H1 (cell line): ENCODE measurements at regions not wholly inside any gene's neighbourhood (a gene's known extent, or its start where the extent isn't known, plus 50 kb on each side); places are given as distances from the start of the nearest gene placed in this dataset.

Experiments used
- CTCF ChIA-PET: fragments of 300-600 bp; sonication (Branson Sonifier 250); formaldehyde crosslinking; loops from one replicate; lab custom pipeline; 2021; ENCODE audit not compliant: partially characterized antibody; lab: Charles Lee
- POLR2A ChIA-PET: fragments of 300-600 bp; sonication (Branson Sonifier 250); formaldehyde crosslinking; loops from one replicate; lab custom pipeline; 2021; ENCODE audit warnings: inconsistent platforms; ENCODE audit not compliant: partially characterized antibody; lab: Charles Lee
- DNase-seq, 2 experiments: peaks; one replicate each; pipeline versions ENCODE4 v3.0.0 to v3.0.0-alpha.2; 2010 to 2022; ENCODE audit warnings: low spot score in 2 of 2, low read depth in 1 of 2, mixed read lengths in 1 of 2
- FAIRE-seq: peaks from 2 replicates; lab custom pipeline; 2011; peaks lifted over from hg19 to GRCh38; lab: Jason Lieb, UNC
- H2AFZ ChIP-seq: 2 replicates; pipeline ENCODE4 v1.8.1; 2012; ENCODE audit warnings: low read length, inconsistent platforms
- H2AK5ac ChIP-seq: 2 replicates; pipeline ENCODE4 v1.6.1; 2013; ENCODE audit warnings: low read depth, low read length
- H2BK120ac ChIP-seq: replicated peaks from 2 replicates; pipeline ENCODE3; 2013; ENCODE audit warnings: low read depth, low read length, inconsistent platforms
- H2BK12ac ChIP-seq: 2 replicates; pipeline ENCODE4 v1.6.1; 2013; ENCODE audit warnings: low read depth, low read length
- H2BK15ac ChIP-seq: 2 replicates; pipeline ENCODE4 v1.6.1; 2013; ENCODE audit warnings: low read length
- H2BK20ac ChIP-seq: 2 replicates; pipeline ENCODE4 v1.6.1; 2013; ENCODE audit warnings: low read length
- H2BK5ac ChIP-seq: 2 replicates; pipeline ENCODE4 v1.6.1; 2013; ENCODE audit warnings: low read depth, low read length
- H3K14ac ChIP-seq: 2 replicates; pipeline ENCODE4 v1.6.1; 2013; ENCODE audit warnings: inconsistent platforms; ENCODE audit not compliant: insufficient read length
- H3K18ac ChIP-seq: 2 replicates; pipeline ENCODE4 v1.6.1; 2013; ENCODE audit warnings: low read length; ENCODE audit errors: extremely low read depth
- H3K23ac ChIP-seq: 2 replicates; pipeline ENCODE4 v1.6.1; 2013; ENCODE audit warnings: inconsistent platforms; ENCODE audit not compliant: insufficient read length
- H3K23me2 ChIP-seq: 2 replicates; pipeline ENCODE4 v1.6.1; 2013; ENCODE audit warnings: low read depth, low read length
- H3K27ac ChIP-seq: 2 replicates; pipeline ENCODE4 v1.6.1; 2011; ENCODE audit warnings: low read depth, low read length, inconsistent platforms
- H3K27me3 ChIP-seq, 4 experiments: replicated peaks in 1 of 4; 1 replicate in 1 of 4; 2 replicates in 3 of 4; pipeline versions ENCODE4 v1.6.1 to v1.8.1; 2011 to 2013; ENCODE audit warnings: low read length in 3 of 4, mild to moderate bottlenecking in 3 of 4, inconsistent platforms in 2 of 4, mixed read lengths in 2 of 4, moderate library complexity in 1 of 4; ENCODE audit not compliant: control insufficient read depth in 3 of 4, insufficient read depth in 3 of 4; ENCODE audit errors: extremely low read depth in 1 of 4
- H3K36me3 ChIP-seq, 4 experiments: 2 replicates each; pipeline versions ENCODE4 v1.6.1 to v1.8.1; 2011 to 2013; ENCODE audit warnings: mild to moderate bottlenecking in 4 of 4, low read length in 3 of 4, moderate library complexity in 2 of 4, control low read depth in 1 of 4, inconsistent platforms in 1 of 4; ENCODE audit not compliant: insufficient read depth in 4 of 4, control insufficient read depth in 2 of 4
- H3K4ac ChIP-seq: replicated peaks from 2 replicates; pipeline ENCODE3; 2013; ENCODE audit warnings: low read length, low read depth, mixed read lengths, inconsistent platforms; ENCODE audit not compliant: insufficient read length
- H3K4me1 ChIP-seq, 4 experiments: replicated peaks in 1 of 4; 1 replicate in 1 of 4; 2 replicates in 3 of 4; pipeline versions ENCODE4 v1.6.1 to v1.8.1; 2011 to 2013; ENCODE audit warnings: low read length in 3 of 4, inconsistent platforms in 2 of 4, mixed read lengths in 1 of 4; ENCODE audit not compliant: insufficient read depth in 4 of 4, control insufficient read depth in 3 of 4
- H3K4me2 ChIP-seq, 2 experiments: 2 replicates each; pipeline versions ENCODE4 v1.6.1 to v1.8.1; 2011 to 2013; ENCODE audit warnings: low read depth in 2 of 2, low read length in 2 of 2, control low read depth in 1 of 2, inconsistent platforms in 1 of 2, mild to moderate bottlenecking in 1 of 2; ENCODE audit not compliant: insufficient read depth in 1 of 2
- H3K4me3 ChIP-seq, 4 experiments: fragments of 200-600, 300-600 bp in 1 of 4; sonication (generic), shearing (Covaris generic), sonication (Bioruptor Twin) in 1 of 4; 2 replicates each; pipeline versions ENCODE4 v1.5.1 to v1.8.1; 2011 to 2016; ENCODE audit warnings: low read length in 4 of 4, low read depth in 3 of 4, control low read depth in 2 of 4, inconsistent platforms in 2 of 4, mild to moderate bottlenecking in 2 of 4, mixed read lengths in 1 of 4, moderate library complexity in 1 of 4; ENCODE audit not compliant: insufficient read depth in 2 of 4; ENCODE audit errors: extremely low read depth in 1 of 4
- H3K56ac ChIP-seq: replicated peaks from 2 replicates; pipeline ENCODE3; 2013; ENCODE audit warnings: low read depth, mild to moderate bottlenecking, mixed read lengths, low read length, inconsistent platforms; ENCODE audit not compliant: insufficient read length
- H3K79me1 ChIP-seq: 2 replicates; pipeline ENCODE4 v1.6.1; 2013; ENCODE audit warnings: low read depth, low read length, control low read depth
- H3K79me2 ChIP-seq, 2 experiments: 2 replicates each; pipeline versions ENCODE4 v1.6.1 to v1.8.1; 2012 to 2013; ENCODE audit warnings: low read length in 2 of 2, mild to moderate bottlenecking in 2 of 2, inconsistent platforms in 1 of 2; ENCODE audit not compliant: insufficient read depth in 2 of 2, control insufficient read depth in 1 of 2
- H3K9ac ChIP-seq, 4 experiments: replicated peaks in 1 of 4; 1 replicate in 1 of 4; 2 replicates in 3 of 4; pipeline versions ENCODE4 v1.6.1 to v1.8.1; 2011 to 2013; ENCODE audit warnings: low read depth in 3 of 4, low read length in 3 of 4, control low read depth in 2 of 4, mild to moderate bottlenecking in 2 of 4, moderate library complexity in 2 of 4, inconsistent platforms in 1 of 4; ENCODE audit errors: extremely low read depth in 1 of 4
- H3K9me3 ChIP-seq, 2 experiments: 2 replicates each; pipeline versions ENCODE4 v1.6.1 to v1.8.1; 2012 to 2013; ENCODE audit warnings: mild to moderate bottlenecking in 2 of 2, moderate library complexity in 2 of 2, control low read depth in 1 of 2, inconsistent platforms in 1 of 2, low read depth in 1 of 2, low read length in 1 of 2, mixed read lengths in 1 of 2; ENCODE audit not compliant: insufficient read depth in 2 of 2
- H4K20me1 ChIP-seq, 2 experiments: replicated peaks in 1 of 2; 2 replicates each; pipeline versions ENCODE3 to v1.8.1; 2011 to 2013; ENCODE audit warnings: inconsistent platforms in 2 of 2, low read length in 2 of 2, mild to moderate bottlenecking in 1 of 2; ENCODE audit not compliant: insufficient read depth in 2 of 2, control insufficient read depth in 1 of 2
- H4K5ac ChIP-seq: 2 replicates; pipeline ENCODE4 v1.6.1; 2013; ENCODE audit warnings: low read length, low read depth, mixed read lengths, inconsistent platforms; ENCODE audit not compliant: insufficient read length
- H4K8ac ChIP-seq: 2 replicates; pipeline ENCODE4 v1.8.0; 2013; ENCODE audit warnings: mild to moderate bottlenecking, moderate library complexity, low read length, inconsistent platforms; ENCODE audit not compliant: insufficient read depth; ENCODE audit errors: extremely low read depth
- H4K91ac ChIP-seq: replicated peaks from 2 replicates; pipeline ENCODE3; 2013; ENCODE audit warnings: low read length, mixed read lengths, inconsistent platforms; ENCODE audit not compliant: insufficient read length
- BACH1 ChIP-seq: IDR thresholded peaks from 2 replicates; pipeline ENCODE4 v1.6.1; 2012; ENCODE audit warnings: low read length, improper control_type of control experiment
- CHD1 ChIP-seq: IDR thresholded peaks from 2 replicates; pipeline ENCODE4 v1.6.1; 2012; ENCODE audit warnings: low read depth, low read length, improper control_type of control experiment
- EP300 ChIP-seq, 2 experiments: IDR thresholded peaks; 1 replicate in 1 of 2; 2 replicates in 1 of 2; pipeline ENCODE4 v1.6.1; 2011 to 2012; ENCODE audit warnings: low read depth in 2 of 2, low read length in 2 of 2, mild to moderate bottlenecking in 2 of 2, borderline replicate concordance in 1 of 2, inconsistent platforms in 1 of 2, moderate library complexity in 1 of 2
- GABPA ChIP-seq: IDR thresholded peaks from 2 replicates; pipeline ENCODE4 v1.6.1; 2011; ENCODE audit warnings: mild to moderate bottlenecking, low read length, moderate library complexity, borderline replicate concordance; ENCODE audit not compliant: insufficient read depth
- HDAC2 ChIP-seq, 2 experiments: fragments of 300-600 bp in 1 of 2; sonication (generic) in 1 of 2; IDR thresholded peaks; 2 replicates each; pipeline ENCODE4 v1.6.1; 2011 to 2012; ENCODE audit warnings: low read depth in 2 of 2, low read length in 2 of 2, mild to moderate bottlenecking in 2 of 2, moderate library complexity in 2 of 2, borderline replicate concordance in 1 of 2, inconsistent platforms in 1 of 2
- JUND ChIP-seq: IDR thresholded peaks from 2 replicates; pipeline ENCODE4 v1.6.1; 2011; ENCODE audit warnings: mild to moderate bottlenecking, improper control_type of control experiment, low read length
- KDM1A ChIP-seq: fragments of 200-600, 300-600 bp; sonication (generic); IDR thresholded peaks from 2 replicates; pipeline ENCODE4 v1.7.1; 2016; ENCODE audit warnings: mild to moderate bottlenecking, low read length, borderline replicate concordance
- PHF8 ChIP-seq: fragments of 200-600 bp; sonication (generic); conservative IDR thresholded peaks from 2 replicates; pipeline ENCODE4 v1.7.1; 2012; ENCODE audit warnings: low read depth, mild to moderate bottlenecking, inconsistent platforms, low read length, moderate library complexity
- POU5F1 ChIP-seq: IDR thresholded peaks from 2 replicates; pipeline ENCODE4 v1.6.1; 2011; ENCODE audit warnings: low read depth, mild to moderate bottlenecking, low read length, moderate library complexity
- SAP30 ChIP-seq: fragments of 300-600 bp; sonication (generic); IDR thresholded peaks from 2 replicates; pipeline ENCODE4 v1.7.1; 2012; ENCODE audit warnings: low read length, moderate library complexity, mild to moderate bottlenecking, inconsistent platforms; ENCODE audit not compliant: insufficient read depth, insufficient replicate concordance
- SIN3A ChIP-seq, 2 experiments: IDR thresholded peaks in 1 of 2; conservative IDR thresholded peaks in 1 of 2; 2 replicates each; pipeline ENCODE4 v1.6.1; 2011 to 2012; ENCODE audit warnings: low read length in 2 of 2, improper control_type of control experiment in 1 of 2, low read depth in 1 of 2, mild to moderate bottlenecking in 1 of 2
- SIX5 ChIP-seq: IDR thresholded peaks from 2 replicates; pipeline ENCODE4 v1.6.1; 2011; ENCODE audit warnings: mild to moderate bottlenecking, low read depth, low read length
- SP2 ChIP-seq: IDR thresholded peaks from 2 replicates; pipeline ENCODE4 v1.6.1; 2012; ENCODE audit warnings: mild to moderate bottlenecking, low read length, inconsistent platforms
- TAF1 ChIP-seq: IDR thresholded peaks from 2 replicates; pipeline ENCODE4 v1.6.1; 2011; ENCODE audit warnings: mild to moderate bottlenecking, low read depth, low read length
- TEAD4 ChIP-seq: IDR thresholded peaks from 2 replicates; pipeline ENCODE4 v1.6.1; 2012; ENCODE audit warnings: low read depth, low read length, inconsistent platforms, mixed read lengths
- WGBS, 2 experiments: shearing (Covaris generic) in 1 of 2; methylation state at CpG; one replicate each; pipeline versions ENCODE4 v1.1.6 to v1.1.7; 2013 to 2015; ENCODE audit warnings: low lambda C conversion rate in 2 of 2, mixed read lengths in 2 of 2, inconsistent platforms in 1 of 2, low coverage in 1 of 2, missing lambda C conversion rate in 1 of 2; ENCODE audit not compliant: insufficient replicate concordance in 2 of 2, insufficient coverage in 1 of 2, insufficient read length in 1 of 2; ENCODE audit errors: extremely low coverage in 1 of 2, missing lambda C conversion rate in 1 of 2; 5-methylcytosine and 5-hydroxymethylcytosine counted together

DNA sequence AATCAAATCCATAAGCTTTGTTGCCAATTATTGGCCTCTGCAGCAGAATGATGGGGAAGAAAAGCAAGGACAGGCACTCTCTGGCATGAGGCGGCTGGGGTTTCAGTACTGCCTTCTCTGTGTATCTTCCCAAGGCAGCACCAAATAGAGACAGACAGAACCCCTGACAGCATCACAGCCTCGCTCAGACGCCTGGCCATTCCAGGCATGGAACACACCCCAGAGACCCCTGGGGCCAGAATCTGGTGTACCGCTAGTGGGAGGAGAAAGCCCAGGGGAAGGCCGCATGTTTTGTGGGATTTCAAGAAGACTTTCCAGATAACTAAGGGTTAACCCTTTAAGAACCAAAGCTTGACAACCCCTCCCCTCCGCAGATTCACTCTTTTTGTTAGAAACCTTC is 282.1 kb downstream of the EN1 start:
- H3K27ac ChIP-seq: no peak overlapping the region
- no peak for FAIRE-seq
- no peak overlapping the region for H2BK20ac ChIP-seq
- H3K79me2 ChIP-seq: no peaks in the 10 kb centered on the region
- H3K4ac ChIP-seq: no peak overlapping the region
- WGBS, 2 experiments: 90% methylated on average over 5 of the region's 6 CpGs; no CpG with 5 or more reads in 1 of the 2 experiments
- H3K9ac ChIP-seq: no peak overlapping the region
- H3K23me2 ChIP-seq: no peaks in the 10 kb centered on the region
- no peak overlapping the region for H2BK15ac ChIP-seq
- DNase-seq: no peak
- ChIA-PET POLR2A (no interaction called here), CTCF (interaction anchor here (0.6 to 1.3 kb wide), 3 partner anchors 11 to 284 kb away, joined by 3 to 7 read pairs (median 6); no protein-coding TSS in a partner anchor)
- no peak overlapping the region for H3K18ac ChIP-seq
- H4K8ac ChIP-seq: no peak overlapping the region
- H3K56ac ChIP-seq: no peak overlapping the region
- H2BK5ac ChIP-seq: no peak overlapping the region
- no peak overlapping the region for H4K91ac ChIP-seq
- no peaks in the 10 kb centered on the region for H4K20me1 ChIP-seq
- H2BK12ac ChIP-seq: no peak overlapping the region
- no peak overlapping the region for H3K4me3 ChIP-seq
- no peak overlapping the region for H4K5ac ChIP-seq
- no peaks in the 10 kb centered on the region for H3K27me3 ChIP-seq
- H3K4me1 ChIP-seq: no peaks in the 10 kb centered on the region
- no peak overlapping the region for H3K23ac ChIP-seq
- no peak overlapping the region for H3K14ac ChIP-seq
- no peaks in the 10 kb centered on the region for H3K79me1 ChIP-seq
- H3K36me3 ChIP-seq: no peaks in the 10 kb centered on the region
- no peak overlapping the region for H2AK5ac ChIP-seq
- no peaks in the 10 kb centered on the region for H3K9me3 ChIP-seq
- no peak overlapping the region for H2AFZ ChIP-seq
- H3K4me2 ChIP-seq: no peak overlapping the region
- no peak overlapping the region for H2BK120ac ChIP-seq
- TF ChIP-seq SIX5: no peak
- TF ChIP-seq TEAD4: no peak
- TF ChIP-seq PHF8: no peak
- TF ChIP-seq POU5F1: no peak
- no peak for TF ChIP-seq CHD1
- no peak for TF ChIP-seq TAF1
- no peak for TF ChIP-seq HDAC2 (IDR thresholded peaks at IDR 0.05; ENCODE audit: borderline replicate concordance in 1 of 2, low read depth in 2 of 2, low read length in 2 of 2)
- no peak for TF ChIP-seq SIN3A (conservative IDR thresholded peaks at IDR 0.05 in 1 of 2, IDR thresholded peaks at IDR 0.05 in 1 of 2; ENCODE audit: low read depth in 1 of 2, low read length in 2 of 2)
- no peak for TF ChIP-seq EP300 (IDR thresholded peaks at IDR 0.05; ENCODE audit: borderline replicate concordance in 1 of 2, low read depth in 2 of 2, low read length in 2 of 2)
- TF ChIP-seq BACH1: no peak
- TF ChIP-seq SAP30: no peak
- TF ChIP-seq GABPA: no peak
- no peak for TF ChIP-seq SP2
- no peak for TF ChIP-seq JUND
- no peak for TF ChIP-seq KDM1A
